ENCODE measurements at regions not wholly inside any gene's neighbourhood (a gene's known extent, or its start where the extent isn't known, plus 50 kb on each side); places are given as distances from the start of the nearest gene placed in this dataset.

GRCh38 chr9:93372391-93372790, 79.1 kb upstream of the FAM120A start:
- no peak for TF ChIP-seq CTCF (IDR thresholded peaks at IDR 0.05; ENCODE audit: control extremely low read depth, extremely low read depth, low read depth, missing control alignments)

GRCh38 chr9:93376411-93376810, 75.1 kb upstream of the FAM120A start:
- no peak for DNase-seq (ENCODE audit: extremely low spot score)
- TF ChIP-seq CTCF (IDR thresholded peaks at IDR 0.05; ENCODE audit: control extremely low read depth, extremely low read depth, low read depth, missing control alignments), result no peak
- CTCF ChIA-PET, result no interaction called here
- POLR2A ChIA-PET, result no interaction called here

More at GRCh38 chr9:93372391-93372790, 79.1 kb upstream of the FAM120A start:
- POLR2A ChIA-PET, result no interaction called here
- no peak for DNase-seq (ENCODE audit: extremely low spot score)
- CTCF ChIA-PET, result no interaction called here

GRCh38 chr9:93378276-93378675, 73.2 kb upstream of the FAM120A start:
- no peak for DNase-seq (ENCODE audit: extremely low spot score)
- TF ChIP-seq CTCF (IDR thresholded peaks at IDR 0.05; ENCODE audit: control extremely low read depth, extremely low read depth, low read depth, missing control alignments), result no peak
- ChIA-PET CTCF (no interaction called here), POLR2A (no interaction called here)

GRCh38 chr9:93379051-93379450, 72.4 kb upstream of the FAM120A start:
- DNase-seq (ENCODE audit: extremely low spot score), result no peak
- ChIA-PET CTCF (interaction anchor here (1.1 kb wide), 1 partner anchor 52 kb away, joined by 4 read pairs; no protein-coding TSS in a partner anchor), POLR2A (no interaction called here)
- TF ChIP-seq CTCF (IDR thresholded peaks at IDR 0.05; ENCODE audit: control extremely low read depth, extremely low read depth, low read depth, missing control alignments), result no peak

GRCh38 chr9:93380410-93381060, 71.0 kb upstream of the FAM120A start:
- no peak for TF ChIP-seq CTCF (IDR thresholded peaks at IDR 0.05; ENCODE audit: control extremely low read depth, extremely low read depth, low read depth, missing control alignments)
- CTCF ChIA-PET, result no interaction called here
- POLR2A ChIA-PET, result no interaction called here
- DNase-seq (ENCODE audit: extremely low spot score), result no peak

GRCh38 chr9:93387791-93388190, 63.7 kb upstream of the FAM120A start:
- ChIA-PET CTCF (no interaction called here), POLR2A (no interaction called here)
- no peak for TF ChIP-seq CTCF (IDR thresholded peaks at IDR 0.05; ENCODE audit: control extremely low read depth, extremely low read depth, low read depth, missing control alignments)
- no peak for DNase-seq (ENCODE audit: extremely low spot score)
